GM21528 (cell line): ENCODE measurements at regions not wholly inside any gene's neighbourhood (a gene's known extent, or its start where the extent isn't known, plus 50 kb on each side); places are given as distances from the start of the nearest gene placed in this dataset.

ENCODE experiments used
- ATAC-seq: cut with Tn5 transposase; IDR thresholded peaks from one replicate; pipeline ENCODE4 v1.9.1; 2021; ENCODE audit warnings: mild to moderate bottlenecking, moderate library complexity; ENCODE audit not compliant: unreplicated experiment, low FRiP score

- no peak for ATAC-seq
These were observed 275.1 kb upstream of the KLF14 start for GRCh38 chr7:131008840-131009711.

GRCh38 chr7:131010029-131010716 lies 276.2 kb upstream of the KLF14 start:
- no peak for ATAC-seq

DNA sequence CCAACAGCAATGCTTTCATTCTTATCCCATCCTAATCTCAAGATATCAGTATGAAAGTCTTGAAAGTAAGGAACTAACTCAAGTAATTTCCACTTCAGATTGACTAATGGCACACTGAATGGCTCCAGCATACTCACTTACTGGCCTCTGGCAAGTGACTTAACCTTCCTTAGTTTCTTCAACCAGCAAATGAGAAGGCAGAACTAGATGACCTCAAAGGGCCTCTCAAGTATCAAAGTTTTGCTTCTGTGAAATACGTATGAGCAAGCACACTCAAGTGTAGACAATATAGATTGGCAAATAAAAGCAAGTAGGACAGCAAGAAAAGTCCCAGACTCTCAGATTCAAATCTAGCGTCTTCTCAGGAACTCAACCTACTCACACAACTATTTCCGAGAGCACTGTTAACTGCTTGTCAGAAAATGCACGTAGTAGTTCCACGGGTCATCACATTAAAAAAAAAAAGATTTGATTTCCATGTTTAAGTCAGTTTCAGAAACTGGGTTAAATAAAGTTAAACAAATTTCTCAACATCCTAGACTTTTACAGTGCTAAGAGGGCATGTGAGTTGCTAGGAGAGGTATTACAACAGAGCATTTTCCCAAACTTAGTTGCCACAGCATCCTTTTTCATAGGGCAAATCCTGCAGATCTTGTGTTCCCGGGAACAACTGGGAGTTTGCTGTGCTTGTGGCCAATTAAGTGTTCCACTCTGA lies 276.9 kb upstream of the KLF14 start:
- ATAC-seq: no peak

- no peak for ATAC-seq
These were observed 277.4 kb upstream of the KLF14 start for GRCh38 chr7:131011432-131011742.

- ATAC-seq: no peak
These were observed 278.0 kb upstream of the KLF14 start for GRCh38 chr7:131011976-131012375.

- ATAC-seq: no peak
These were observed 278.5 kb upstream of the KLF14 start for GRCh38 chr7:131012477-131013031.

DNA sequence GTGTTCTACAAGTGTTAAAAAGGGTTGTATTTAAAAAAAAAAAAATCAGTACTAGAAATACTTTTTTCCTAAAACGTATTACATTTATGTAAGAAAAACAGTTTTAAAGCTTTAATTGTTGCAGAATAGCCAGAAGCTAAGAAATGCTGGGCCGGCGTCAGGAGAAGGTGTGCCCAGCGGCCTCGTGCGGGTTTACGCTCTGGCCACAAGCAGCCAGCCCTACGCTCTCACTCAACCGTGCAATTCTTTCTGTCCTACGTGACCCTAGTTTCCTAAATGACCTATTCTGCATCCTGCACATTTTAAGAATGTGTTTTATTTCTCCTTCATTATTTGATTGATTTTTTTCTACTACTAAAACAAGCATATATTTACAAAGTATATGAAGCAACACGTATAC lies 279.7 kb upstream of the KLF14 start:
- ATAC-seq: no peak

DNA sequence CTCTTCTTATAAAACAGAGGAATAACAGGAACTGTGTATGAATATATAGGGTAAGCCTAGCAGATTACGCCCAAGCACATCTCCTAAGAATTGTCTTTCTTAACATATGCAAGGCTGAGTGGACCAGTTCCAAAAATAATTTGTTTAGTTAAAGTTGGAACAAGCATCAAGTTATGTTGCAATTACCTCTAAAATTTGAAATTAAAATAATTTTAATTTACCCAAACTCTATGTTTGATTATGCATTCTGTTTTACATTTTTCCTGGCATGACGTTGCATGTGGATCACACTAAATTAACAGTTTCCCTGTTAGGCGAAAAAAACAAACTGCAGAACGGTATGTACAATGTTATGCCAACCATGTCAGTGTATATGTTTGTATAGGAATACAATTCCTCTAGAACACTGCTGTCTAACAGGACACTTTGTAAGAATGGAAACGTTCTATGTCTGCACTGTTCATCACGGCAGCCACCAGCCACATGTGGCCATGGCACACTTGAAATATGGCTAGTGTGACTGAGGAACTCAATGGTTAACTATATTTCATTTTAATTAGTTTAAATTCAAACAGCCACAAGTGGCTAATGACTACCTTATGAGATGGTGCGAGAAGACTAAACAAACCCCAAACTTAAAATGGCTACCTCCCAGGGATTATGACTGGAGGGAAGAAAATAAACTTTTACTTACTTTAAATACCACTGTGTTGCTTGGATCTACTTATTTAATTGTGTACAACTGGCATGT lies 281.1 kb upstream of the KLF14 start:
- ATAC-seq: no peak

- no peak for ATAC-seq
These were observed 281.6 kb upstream of the KLF14 start for GRCh38 chr7:131015657-131015958.

DNA sequence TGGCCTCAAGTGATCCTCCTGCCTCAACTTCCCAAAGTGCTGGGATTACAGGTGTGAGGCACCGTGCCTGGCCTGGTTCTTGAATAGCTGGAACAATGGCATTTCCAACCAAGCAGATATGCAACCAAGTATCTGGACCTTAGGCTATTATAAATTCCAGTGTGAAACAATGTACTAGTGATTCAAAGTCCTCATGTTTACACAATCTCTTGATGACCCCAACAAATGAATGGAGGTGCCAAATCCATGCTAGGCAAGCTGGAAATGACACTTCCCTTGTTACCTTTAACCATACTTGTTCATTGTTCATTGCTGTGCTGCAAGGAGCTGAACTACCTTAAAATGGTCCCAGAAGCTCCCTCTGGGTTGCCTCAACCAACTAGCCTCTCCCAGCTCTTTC lies 282.2 kb upstream of the KLF14 start:
- no peak for ATAC-seq

DNA sequence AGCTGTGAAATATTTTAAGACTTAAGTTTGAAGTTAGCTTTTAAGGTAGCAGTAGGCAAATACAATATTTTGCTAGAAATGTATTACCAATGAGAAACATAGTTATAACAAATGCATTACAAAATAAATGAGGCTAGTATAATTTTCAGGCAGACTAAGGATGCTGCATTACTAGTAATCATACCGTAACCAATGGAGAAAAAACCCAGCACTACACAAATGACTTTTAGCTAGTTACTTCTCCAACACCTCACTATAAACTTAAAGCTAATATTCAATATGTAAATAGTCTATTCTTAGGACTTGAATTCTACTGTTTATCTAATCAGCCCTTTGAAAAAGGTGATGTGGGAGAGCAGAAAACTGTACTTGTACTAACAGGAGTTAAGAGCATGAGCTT lies 285.3 kb upstream of the KLF14 start:
- ATAC-seq: no peak

DNA sequence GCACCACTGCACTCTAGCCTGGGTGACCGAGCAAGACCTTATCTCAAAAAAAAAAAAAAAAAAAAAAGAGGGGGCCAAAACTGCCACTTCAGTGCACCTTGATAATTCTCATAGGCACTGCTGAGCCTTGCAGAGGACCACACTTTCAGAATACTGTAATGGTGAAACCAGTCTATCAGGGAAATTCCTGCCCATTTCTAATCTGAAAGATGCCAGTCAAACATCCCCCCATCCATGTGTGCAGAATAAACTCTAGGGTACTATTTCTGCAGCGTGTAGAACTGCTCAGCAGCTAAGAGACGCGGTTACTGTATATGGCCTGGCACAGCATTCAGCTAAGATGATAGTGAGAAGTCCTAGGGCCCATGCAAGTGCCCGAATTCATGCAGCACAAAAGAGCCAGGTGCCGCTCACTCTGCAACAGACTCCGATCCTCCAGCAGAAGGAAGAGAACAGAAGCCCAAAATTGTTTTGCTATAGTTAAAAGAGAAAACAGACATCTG lies 286.8 kb upstream of the KLF14 start:
- ATAC-seq: no peak

DNA sequence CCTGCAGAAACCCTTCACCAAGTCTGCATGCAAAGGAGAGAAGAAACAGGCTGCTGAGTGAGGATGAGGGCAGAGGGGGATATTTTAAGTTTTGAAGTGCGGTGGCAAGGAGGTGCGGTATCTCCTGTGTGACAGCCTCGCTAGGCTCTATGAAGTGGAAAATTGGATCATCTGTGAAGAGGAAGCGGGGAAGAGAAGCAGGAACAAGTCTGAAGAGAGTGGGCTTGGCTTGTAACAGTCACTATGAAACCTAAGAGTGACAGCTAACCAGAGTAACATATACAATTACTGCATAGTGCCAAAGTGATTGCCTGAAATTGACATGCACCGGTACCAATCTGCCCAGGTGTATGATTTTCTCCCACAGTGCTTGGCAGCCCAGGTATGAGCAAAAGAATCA lies 287.5 kb upstream of the KLF14 start:
- ATAC-seq: no peak

DNA sequence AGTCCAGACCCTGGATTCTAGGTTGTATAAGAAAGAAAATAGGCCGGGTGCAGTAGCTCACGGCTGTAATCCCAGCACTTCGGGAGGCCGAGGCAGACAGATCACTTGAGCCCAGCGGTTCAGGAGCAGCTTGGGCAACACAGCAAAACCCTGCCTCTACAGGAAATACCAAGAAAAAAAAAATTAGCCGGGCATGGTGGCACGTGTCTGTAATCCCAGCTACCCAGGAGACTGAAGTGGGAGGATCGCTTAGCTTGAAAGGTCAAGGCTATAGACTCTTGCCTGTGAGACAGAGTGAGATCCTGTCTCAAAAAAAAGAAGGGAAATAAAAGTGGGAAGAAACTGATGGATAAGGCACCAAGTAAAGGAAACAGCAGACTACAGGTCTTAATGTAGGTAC lies 287.9 kb upstream of the KLF14 start:
- ATAC-seq: no peak

DNA sequence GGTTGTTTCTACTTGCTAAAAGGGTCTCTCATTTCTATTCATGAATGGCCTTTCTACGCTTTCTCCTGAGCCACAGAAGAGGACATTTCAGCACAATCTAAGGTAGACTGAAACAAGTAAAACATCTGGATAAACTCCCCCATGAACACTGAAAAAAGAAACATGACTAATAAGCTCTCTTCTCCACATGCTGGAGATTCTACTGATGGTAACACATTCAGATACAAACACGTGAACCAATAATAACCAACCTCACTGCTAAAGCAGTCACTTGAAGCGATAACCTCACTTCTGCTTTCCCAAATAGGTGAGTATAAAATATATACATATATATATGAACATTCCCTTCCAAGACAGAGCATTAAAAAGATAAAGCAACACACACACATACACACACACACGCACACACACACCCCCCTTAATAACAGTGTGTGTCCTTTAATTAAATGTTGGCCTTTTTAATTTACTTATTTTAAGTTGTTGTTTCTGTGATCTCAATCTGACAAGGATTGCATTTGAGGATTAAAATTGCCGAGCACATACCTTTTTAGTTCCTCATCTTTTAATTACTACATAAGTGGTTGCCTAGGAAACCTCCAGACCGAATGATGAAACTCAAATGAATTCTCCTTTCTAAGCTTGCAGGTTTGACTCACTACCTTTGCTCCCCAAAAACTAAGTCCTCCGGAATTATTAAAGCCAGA lies 292.4 kb upstream of the KLF14 start:
- ATAC-seq: no peak

GRCh38 chr7:131027287-131027773 lies 293.3 kb upstream of the KLF14 start:
- ATAC-seq: no peak

DNA sequence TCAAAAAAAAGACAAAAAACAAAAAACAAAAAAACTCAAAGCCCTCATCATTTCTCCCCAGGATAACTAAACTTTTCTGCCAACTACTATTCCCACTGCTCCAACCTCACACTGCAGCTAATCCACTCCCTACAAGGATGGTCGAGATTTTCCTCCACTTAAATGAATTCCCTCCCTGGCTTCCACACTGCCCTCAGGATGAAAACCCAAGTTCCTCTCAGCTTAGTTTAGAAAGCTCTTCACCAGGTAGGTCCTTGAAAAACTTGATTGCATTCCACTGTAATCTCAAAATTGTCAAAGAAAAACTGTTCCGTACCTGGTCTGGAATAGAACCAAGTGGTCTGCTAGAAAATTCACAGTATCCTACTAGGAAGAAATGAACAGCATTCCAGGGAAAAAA lies 294.3 kb upstream of the KLF14 start:
- no peak for ATAC-seq

GRCh38 chr7:131029002-131029401 lies 295.0 kb upstream of the KLF14 start:
- no peak for ATAC-seq

GRCh38 chr7:131031099-131031868 lies 296.4 kb upstream of the MKLN1 start:
- peak; percentile 56 for ATAC-seq
